ENCODE measurements at regions not wholly inside any gene's neighbourhood (a gene's known extent, or its start where the extent isn't known, plus 50 kb on each side); places are given as distances from the start of the nearest gene placed in this dataset.

- TF ChIP-seq POLR2A (IDR thresholded peaks at IDR 0.05) = no peak
- no peak for TF ChIP-seq CTCF (IDR thresholded peaks at IDR 0.05)
These were observed 108.7 kb downstream of the HTR1B start for GRCh38 chr6:77354581-77354980.

Data from Peyer's patch (tissue), 4 donors.